HepG2 (cell line): ENCODE measurements at regions not wholly inside any gene's neighbourhood (a gene's known extent, or its start where the extent isn't known, plus 50 kb on each side); places are given as distances from the start of the nearest gene placed in this dataset.

Experiments
- FOXK2 ChIP-seq: fragments of 450-650 bp; IDR thresholded peaks from 2 replicates; pipeline ENCODE4 v1.6.1; 2016
- GFI1 ChIP-seq: sonication (generic); formaldehyde crosslinking; IDR thresholded peaks from 2 replicates; pipeline ENCODE4 v1.5.0; 2020; ENCODE audit warnings: missing genetic modification reagents, mild to moderate bottlenecking, borderline replicate concordance
- HOXA3 ChIP-seq: sonication (generic); formaldehyde crosslinking; IDR thresholded peaks from 2 replicates; pipeline ENCODE4 v1.5.0; 2020; ENCODE audit warnings: missing genetic modification reagents
- MED13 ChIP-seq: sonication (generic); formaldehyde crosslinking; IDR thresholded peaks from 2 replicates; pipeline ENCODE4 v1.5.0; 2020; ENCODE audit warnings: missing genetic modification reagents
- NFRKB ChIP-seq: fragments of 450-650 bp; IDR thresholded peaks from 2 replicates; pipeline ENCODE4 v1.6.1; 2017
- RBFOX2 ChIP-seq: fragments of 200-400 bp; formaldehyde crosslinking; IDR thresholded peaks from 2 replicates; pipeline ENCODE4 v1.6.1; 2017; ENCODE audit warnings: low read depth, mild to moderate bottlenecking, low read length
- TERF1 ChIP-seq: sonication (generic); formaldehyde crosslinking; IDR thresholded peaks from 2 replicates; pipeline ENCODE4 v1.8.0; 2022; ENCODE audit warnings: mild to moderate bottlenecking, missing genetic modification reagents, moderate library complexity
- TIGD3 ChIP-seq: sonication (generic); formaldehyde crosslinking; IDR thresholded peaks from 2 replicates; pipeline ENCODE4 v1.5.1; 2020; ENCODE audit warnings: mild to moderate bottlenecking, missing genetic modification reagents, borderline replicate concordance
- ZNF292 ChIP-seq: sonication (generic); formaldehyde crosslinking; IDR thresholded peaks from 2 replicates; pipeline ENCODE4 v1.8.1; 2022; ENCODE audit warnings: mild to moderate bottlenecking, low read depth, missing genetic modification reagents, borderline replicate concordance
- ZUFSP ChIP-seq: sonication (generic); formaldehyde crosslinking; IDR thresholded peaks from 2 replicates; pipeline ENCODE4 v1.9.0; 2021; ENCODE audit warnings: missing genetic modification reagents, mild to moderate bottlenecking, borderline replicate concordance
- TF ChIP-seq, protein P1 (sequence below): sonication (generic); formaldehyde crosslinking; IDR thresholded peaks from 2 replicates; pipeline ENCODE4 v1.4.0; 2020; ENCODE audit warnings: missing genetic modification reagents, borderline replicate concordance

DNA sequence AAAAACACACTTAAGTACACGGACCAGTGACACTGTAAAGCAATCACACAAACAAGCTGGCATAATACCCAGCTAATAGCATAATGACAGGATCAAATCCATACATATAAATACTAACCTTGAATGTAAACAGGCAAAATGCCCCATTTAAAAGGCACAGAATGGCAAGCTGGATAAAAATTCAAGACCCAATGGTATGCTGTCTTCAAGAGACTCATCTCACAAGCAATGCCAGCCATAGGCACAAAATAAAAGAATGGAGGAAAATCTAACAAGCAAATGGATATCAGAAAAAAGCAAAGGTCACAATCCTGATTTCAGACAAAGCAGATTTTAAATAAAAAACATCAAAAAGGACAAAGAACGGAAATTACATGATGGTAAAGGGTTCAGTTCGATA lies 79.1 kb upstream of the PTGFR start (continued):
- TF ChIP-seq, protein P1, sequence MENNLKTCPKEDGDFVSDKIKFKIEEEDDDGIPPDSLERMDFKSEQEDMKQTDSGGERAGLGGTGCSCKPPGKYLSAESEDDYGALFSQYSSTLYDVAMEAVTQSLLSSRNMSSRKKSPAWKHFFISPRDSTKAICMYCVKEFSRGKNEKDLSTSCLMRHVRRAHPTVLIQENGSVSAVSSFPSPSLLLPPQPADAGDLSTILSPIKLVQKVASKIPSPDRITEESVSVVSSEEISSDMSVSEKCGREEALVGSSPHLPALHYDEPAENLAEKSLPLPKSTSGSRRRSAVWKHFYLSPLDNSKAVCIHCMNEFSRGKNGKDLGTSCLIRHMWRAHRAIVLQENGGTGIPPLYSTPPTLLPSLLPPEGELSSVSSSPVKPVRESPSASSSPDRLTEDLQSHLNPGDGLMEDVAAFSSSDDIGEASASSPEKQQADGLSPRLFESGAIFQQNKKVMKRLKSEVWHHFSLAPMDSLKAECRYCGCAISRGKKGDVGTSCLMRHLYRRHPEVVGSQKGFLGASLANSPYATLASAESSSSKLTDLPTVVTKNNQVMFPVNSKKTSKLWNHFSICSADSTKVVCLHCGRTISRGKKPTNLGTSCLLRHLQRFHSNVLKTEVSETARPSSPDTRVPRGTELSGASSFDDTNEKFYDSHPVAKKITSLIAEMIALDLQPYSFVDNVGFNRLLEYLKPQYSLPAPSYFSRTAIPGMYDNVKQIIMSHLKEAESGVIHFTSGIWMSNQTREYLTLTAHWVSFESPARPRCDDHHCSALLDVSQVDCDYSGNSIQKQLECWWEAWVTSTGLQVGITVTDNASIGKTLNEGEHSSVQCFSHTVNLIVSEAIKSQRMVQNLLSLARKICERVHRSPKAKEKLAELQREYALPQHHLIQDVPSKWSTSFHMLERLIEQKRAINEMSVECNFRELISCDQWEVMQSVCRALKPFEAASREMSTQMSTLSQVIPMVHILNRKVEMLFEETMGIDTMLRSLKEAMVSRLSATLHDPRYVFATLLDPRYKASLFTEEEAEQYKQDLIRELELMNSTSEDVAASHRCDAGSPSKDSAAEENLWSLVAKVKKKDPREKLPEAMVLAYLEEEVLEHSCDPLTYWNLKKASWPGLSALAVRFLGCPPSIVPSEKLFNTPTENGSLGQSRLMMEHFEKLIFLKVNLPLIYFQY (CRISPR knock-in tag): no peak
- TF ChIP-seq ZUFSP (CRISPR knock-in tag) (no peak), ZNF292 (CRISPR knock-in tag) (no peak), TIGD3 (CRISPR knock-in tag) (no peak), HOXA3 (CRISPR knock-in tag) (no peak), FOXK2 (no peak), GFI1 (no peak), TERF1 (no peak), NFRKB (no peak), RBFOX2 (no peak), MED13 (CRISPR knock-in tag) (no peak)
